NOMO-1 treated with dmso at 0.1 percent for 144 hours (cell line): ENCODE measurements at regions not wholly inside any gene's neighbourhood (a gene's known extent, or its start where the extent isn't known, plus 50 kb on each side); places are given as distances from the start of the nearest gene placed in this dataset.
"Not testable (repeated sequence)": the region's sequence is repeated elsewhere in the genome, so short reads cannot be mapped to it uniquely, and the experiment has no call there.

Source experiments
- DNase-seq: peaks from one replicate; lab custom pipeline; 2025; ENCODE audit not compliant: unreplicated experiment; lab: John Stamatoyannopoulos, UW

DNA sequence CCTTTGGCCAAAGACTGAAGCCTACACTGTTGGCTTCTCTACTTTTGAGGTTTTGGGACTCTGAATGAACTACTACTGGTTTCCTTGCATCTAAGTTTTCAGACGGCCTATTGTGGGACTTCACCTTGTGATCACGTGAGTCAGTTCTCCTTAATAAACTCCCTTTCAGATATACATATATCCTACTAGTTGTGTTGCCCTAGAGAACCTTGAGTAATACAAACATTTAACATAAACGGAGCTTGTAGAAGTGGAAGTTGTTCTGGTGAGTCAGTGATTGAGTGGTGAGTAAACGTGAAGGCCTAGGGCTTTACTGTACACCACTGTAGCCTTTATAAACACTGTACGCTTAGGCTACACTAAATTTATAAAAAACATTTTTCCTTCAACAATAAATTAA is 107.2 kb upstream of the CDH2 start:
- DNase-seq, result no peak

DNA sequence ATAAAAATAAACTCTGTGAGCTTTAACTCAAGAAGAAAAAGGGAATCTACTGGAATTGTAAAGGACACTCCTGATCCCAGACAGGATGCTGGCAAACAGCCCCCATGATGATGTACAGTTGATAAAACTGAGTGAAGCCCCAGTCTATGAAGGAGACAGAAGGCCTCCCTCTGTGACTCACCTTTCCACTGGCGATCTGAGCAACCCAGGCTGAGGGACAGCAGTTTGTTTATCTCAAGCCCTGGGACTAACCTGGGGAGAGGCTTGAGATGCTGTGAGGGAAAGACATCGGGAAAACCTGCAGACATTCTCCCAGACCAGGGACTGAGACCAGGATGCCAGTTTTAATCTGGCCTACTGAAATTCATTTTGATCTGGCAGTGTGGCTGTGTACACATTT is 104.5 kb upstream of the CDH2 start:
- DNase-seq, result no peak

DNA sequence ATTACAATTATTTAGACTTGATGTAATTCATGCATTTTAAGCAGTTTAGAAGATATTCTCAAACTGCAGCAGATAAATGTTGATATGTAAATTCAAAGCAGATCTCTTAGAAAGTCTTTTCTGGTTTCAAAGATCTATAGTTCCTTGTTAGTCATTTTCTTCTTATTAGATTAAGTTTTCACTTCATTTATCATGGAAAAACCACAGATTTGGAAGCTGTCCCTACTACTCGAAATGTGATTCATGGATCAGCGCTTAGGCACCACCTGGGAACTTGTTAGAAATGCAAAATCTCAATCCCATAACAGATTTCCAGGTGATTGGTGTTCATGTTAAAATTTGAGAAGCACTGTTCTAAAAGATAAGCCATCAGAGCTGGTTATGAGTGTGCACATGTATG is 92.8 kb upstream of the CDH2 start:
- DNase-seq, result no peak

DNA sequence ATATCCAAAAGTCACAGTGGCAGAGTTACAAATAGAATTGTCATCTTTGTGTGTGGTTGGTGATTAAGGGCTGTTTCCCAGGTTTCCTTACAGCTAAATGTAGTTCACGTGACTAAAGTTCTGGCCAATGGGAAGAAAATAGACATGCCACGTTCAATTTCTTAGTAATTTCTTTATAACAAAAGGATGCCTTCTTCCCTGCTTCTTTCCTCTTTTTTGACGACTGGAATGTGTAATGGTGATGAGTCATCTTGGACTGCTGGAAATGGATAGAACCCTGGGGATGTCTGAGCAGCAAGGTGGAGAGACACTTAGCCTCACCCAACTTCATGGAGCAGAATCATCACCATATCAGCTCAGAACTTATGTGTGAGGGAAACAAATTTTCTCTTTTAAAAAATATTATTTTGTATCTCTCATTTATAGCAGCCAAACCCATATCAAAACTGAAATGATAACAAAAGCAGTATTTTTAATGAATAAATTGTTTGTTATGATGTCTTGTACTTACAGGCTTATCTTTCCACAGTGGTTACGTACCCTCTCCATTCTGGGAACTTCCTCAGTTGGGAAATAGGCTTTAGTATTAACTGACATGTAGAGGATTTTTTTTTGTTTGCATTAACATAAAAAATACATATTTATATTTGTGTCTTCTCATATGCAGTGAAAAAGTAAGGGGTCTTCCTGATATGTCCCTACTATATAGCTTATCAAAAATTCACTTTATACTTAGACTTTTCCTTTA is 91.1 kb upstream of the CDH2 start:
- DNase-seq, result no peak

DNA sequence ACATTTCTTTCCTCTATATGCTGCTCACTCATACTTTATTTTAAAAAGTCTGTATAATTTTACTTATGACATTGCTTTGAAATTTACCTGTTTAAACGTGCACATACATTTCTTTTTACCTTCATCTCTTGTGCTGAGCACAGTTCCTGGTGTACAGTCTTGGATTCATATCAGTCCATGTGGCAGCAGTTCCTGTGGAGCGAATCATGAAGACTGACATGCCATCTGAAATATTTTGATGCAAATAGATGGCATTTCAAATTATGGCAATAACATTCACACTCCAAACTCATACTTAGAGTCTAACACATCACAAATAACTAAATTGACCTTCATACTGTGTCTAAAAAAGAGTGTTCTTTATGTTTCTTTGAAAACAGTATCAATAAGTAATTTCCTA is 90.3 kb upstream of the CDH2 start:
- no peak for DNase-seq

DNA sequence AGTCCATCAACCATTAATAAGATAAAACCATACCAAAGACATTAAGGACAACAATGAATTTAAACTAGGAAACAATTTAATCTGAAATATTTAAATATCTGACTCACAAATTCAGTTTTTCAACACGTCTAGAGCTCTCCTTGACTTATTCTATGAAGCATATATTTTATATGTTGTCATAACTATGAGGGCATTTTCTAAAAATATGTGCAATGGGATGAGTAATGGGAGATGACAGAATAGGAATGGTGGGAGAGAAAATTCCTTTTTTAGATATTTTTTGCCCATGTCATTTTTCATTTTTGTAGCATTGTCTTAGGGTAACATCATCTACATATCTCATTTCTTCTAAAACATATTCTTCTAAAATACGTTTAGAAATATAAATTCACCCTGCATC is 79.2 kb upstream of the CDH2 start:
- no peak for DNase-seq

DNA sequence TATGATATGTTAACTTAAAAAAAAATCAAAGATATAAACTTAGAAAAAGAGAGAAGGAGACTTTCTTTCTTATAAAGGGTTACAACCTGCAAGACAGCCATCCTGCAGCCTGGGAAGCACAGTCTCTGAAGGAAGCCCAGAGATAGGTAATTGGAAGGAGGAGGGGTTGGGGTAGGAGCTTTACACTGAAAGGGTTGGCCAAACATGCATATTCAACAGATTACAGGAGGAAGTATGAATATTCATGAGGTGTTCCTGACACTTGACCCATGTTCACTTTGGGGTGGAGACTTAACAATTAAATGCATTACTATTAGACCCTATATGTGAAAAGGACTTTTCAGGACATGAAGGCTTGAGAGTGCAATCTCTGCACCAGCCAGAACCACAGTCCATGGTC is 71.7 kb upstream of the CDH2 start:
- DNase-seq, result no peak

DNA sequence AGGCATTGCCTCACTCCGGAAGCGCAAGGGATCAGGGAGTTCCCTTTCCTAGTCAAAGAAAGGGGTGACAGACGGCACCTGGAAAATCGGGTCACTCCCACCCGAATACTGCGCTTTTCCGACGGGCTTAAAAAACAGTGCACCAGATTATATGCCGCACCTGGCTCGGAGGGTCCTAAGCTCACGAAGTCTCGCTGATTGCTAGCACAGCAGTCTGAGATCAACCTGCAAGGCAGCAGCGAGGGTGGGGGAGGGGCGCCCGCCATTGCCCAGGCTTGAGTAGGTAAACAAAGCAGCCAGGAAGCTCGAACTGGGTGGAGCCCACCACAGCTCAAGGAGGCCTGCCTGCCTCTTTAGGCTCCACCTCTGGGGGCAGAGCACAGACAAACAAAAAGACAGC is 63.7 kb upstream of the CDH2 start:
- DNase-seq, result not testable (repeated sequence)

DNA sequence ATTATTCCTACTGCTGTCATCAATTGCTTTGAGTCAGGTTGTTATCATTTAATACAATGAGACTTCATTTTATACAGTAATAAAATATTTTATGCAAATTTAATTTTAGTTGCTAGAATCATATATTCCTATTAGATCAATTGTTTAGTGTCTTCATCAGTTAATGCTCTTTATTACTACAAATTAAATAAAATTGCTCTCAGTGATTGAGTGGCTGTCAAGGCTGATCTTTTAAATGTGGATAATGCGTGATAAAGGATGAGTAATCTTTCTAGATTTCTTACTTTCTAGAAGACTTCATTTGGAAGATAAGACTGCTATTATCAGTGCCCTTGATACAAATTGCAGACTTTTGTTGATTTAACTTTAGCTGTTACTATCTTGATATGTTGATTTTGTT is 59.6 kb upstream of the CDH2 start:
- no peak for DNase-seq
